ENCODE measurements at regions not wholly inside any gene's neighbourhood (a gene's known extent, or its start where the extent isn't known, plus 50 kb on each side); places are given as distances from the start of the nearest gene placed in this dataset.

GRCh38 chr13:56317841-56318240 lies 822.9 kb upstream of the PRR20A start:
- DNase-seq (ENCODE audit: low spot score): no peak
- Histone ChIP-seq H3K4me3 (ENCODE audit: low read depth, low read length, poor library complexity, severe bottlenecking) (no peak overlapping the region), H3K9me2 (ENCODE audit: insufficient read depth, low read length) (no peaks in the 10 kb centered on the region), H3K4me2 (ENCODE audit: low read length) (no peak overlapping the region), H3K36me3 (ENCODE audit: insufficient read depth, low read length) (no peaks in the 10 kb centered on the region), H3K79me2 (ENCODE audit: insufficient read depth, low read depth, low read length) (no peaks in the 10 kb centered on the region), H4K20me1 (ENCODE audit: insufficient read depth, low read length) (no peaks in the 10 kb centered on the region), H3K4me1 (ENCODE audit: insufficient read depth, low read length, poor library complexity, severe bottlenecking) (no peaks in the 10 kb centered on the region), H3K27ac (ENCODE audit: low read depth, low read length, poor library complexity, severe bottlenecking) (no peak overlapping the region), H2AFZ (ENCODE audit: low read length) (no peak overlapping the region), H3K9me3 (ENCODE audit: low read length) (no peaks in the 10 kb centered on the region)
- POLR2A ChIA-PET: interaction anchor here (0.6 kb wide), 1 partner anchor 34 kb away, joined by 3 read pairs; no protein-coding TSS in a partner anchor
- intact Hi-C loops (cut with micrococcal nuclease; ENCODE audit: unreplicated experiment): no loop called here
- TF ChIP-seq CTCF (conservative IDR thresholded peaks at IDR 0.05; ENCODE audit: low read length) (no peak), EZH2phosphoT487 (IDR thresholded peaks at IDR 0.05; ENCODE audit: borderline replicate concordance, low read depth, low read length) (no peak)
- BruUV-seq (replicated peaks): no TSS peak
- CTCF ChIA-PET (ENCODE audit: unreplicated experiment): no interaction called here

- DNase-seq (ENCODE audit: low spot score): no peak
- CTCF ChIA-PET (ENCODE audit: unreplicated experiment): no interaction called here
Measured at GRCh38 chr13:56332671-56333070, 808.0 kb upstream of the PRR20A start.

More at GRCh38 chr13:56332671-56333070, 808.0 kb upstream of the PRR20A start:
- Histone ChIP-seq H3K36me3 (ENCODE audit: insufficient read depth, low read length) (no peaks in the 10 kb centered on the region), H3K4me3 (ENCODE audit: low read depth, low read length, poor library complexity, severe bottlenecking) (no peak overlapping the region), H3K27ac (ENCODE audit: low read depth, low read length, poor library complexity, severe bottlenecking) (no peak overlapping the region), H2AFZ (ENCODE audit: low read length) (no peak overlapping the region), H3K4me2 (ENCODE audit: low read length) (no peak overlapping the region), H4K20me1 (ENCODE audit: insufficient read depth, low read length) (no peaks in the 10 kb centered on the region), H3K4me1 (ENCODE audit: insufficient read depth, low read length, poor library complexity, severe bottlenecking) (no peaks in the 10 kb centered on the region), H3K79me2 (ENCODE audit: insufficient read depth, low read depth, low read length) (no peaks in the 10 kb centered on the region), H3K9me2 (ENCODE audit: insufficient read depth, low read length) (no peaks in the 10 kb centered on the region), H3K9me3 (ENCODE audit: low read length) (peaks cover 4% of the 10 kb centered on the region; the same call in 1 of the 2 replicates)
- intact Hi-C loops (cut with micrococcal nuclease; ENCODE audit: unreplicated experiment): no loop called here
- no peak for TF ChIP-seq CTCF (conservative IDR thresholded peaks at IDR 0.05; ENCODE audit: low read length)
- no peak for TF ChIP-seq EZH2phosphoT487 (IDR thresholded peaks at IDR 0.05; ENCODE audit: borderline replicate concordance, low read depth, low read length)
- no TSS peak for BruUV-seq (replicated peaks)
- POLR2A ChIA-PET: interaction anchor here (0.6 to 1.2 kb wide), 2 partner anchors 10 to 30 kb away, joined by 3 read pairs; no protein-coding TSS in a partner anchor
